ENCODE measurements at regions not wholly inside any gene's neighbourhood (a gene's known extent, or its start where the extent isn't known, plus 50 kb on each side); places are given as distances from the start of the nearest gene placed in this dataset.
"Not testable (repeated sequence)": the region's sequence is repeated elsewhere in the genome, so short reads cannot be mapped to it uniquely, and the experiment has no call there.

- no peak for DNase-seq
Measured at GRCh38 chr7:49483142-49483541, 290.3 kb upstream of the VWC2 start.

DNA sequence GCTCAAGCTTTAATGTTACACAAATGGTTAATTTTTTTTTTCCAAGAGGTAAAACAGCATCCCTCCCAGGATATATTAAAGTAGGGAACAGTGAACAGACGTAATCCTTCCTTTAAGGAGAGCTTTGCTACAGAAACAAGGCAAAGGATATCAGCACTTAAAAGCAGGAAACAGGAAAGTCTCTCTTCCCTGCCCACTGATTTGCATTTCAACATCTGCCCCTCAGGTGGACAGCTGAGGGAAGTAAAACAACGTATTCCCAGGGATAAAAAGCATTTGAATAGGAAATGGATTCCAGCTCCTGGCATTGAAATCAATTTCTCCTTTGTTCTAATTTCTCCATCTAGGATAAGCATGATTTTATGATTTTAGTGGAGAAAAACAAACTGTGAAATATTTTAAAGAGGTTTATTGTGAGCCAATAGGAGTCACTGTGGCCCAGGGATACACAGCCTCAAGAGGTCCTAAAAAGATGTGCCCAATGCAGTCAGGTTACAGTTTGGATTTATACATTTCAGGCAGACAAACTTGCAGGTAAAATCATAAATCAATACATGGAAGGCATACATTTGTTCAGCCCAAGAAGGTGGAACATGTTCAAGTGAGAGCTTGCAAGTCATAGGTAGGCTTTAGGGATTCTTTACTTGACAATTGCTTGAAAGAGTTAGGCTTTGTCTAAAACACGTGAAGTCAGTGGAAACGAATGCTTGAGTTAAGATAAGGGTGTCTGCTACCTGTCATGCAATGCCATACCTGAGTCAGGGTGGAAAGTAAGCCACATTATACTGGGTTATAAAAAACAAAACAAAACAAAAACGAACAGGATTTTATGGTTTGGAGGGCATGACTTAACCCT, 286.2 kb upstream of the VWC2 start:
- peak; percentile 9 for DNase-seq

DNA sequence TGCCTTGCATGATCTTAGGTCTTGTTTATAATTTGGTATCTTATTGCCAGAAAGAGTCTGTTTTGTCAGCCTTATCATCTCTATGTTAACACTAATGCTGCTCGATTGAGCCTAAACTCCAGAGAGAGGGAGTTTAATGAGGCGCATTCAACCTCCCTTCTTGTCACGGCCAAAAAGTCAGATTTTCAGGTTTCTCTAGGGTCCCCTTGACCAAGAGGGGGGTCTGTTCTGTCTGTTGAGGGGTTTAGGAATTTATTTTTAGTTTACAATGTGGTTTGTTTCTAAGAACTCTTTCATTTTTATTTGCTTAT, 285.7 kb upstream of the VWC2 start:
- DNase-seq: peak; percentile 67

DNA sequence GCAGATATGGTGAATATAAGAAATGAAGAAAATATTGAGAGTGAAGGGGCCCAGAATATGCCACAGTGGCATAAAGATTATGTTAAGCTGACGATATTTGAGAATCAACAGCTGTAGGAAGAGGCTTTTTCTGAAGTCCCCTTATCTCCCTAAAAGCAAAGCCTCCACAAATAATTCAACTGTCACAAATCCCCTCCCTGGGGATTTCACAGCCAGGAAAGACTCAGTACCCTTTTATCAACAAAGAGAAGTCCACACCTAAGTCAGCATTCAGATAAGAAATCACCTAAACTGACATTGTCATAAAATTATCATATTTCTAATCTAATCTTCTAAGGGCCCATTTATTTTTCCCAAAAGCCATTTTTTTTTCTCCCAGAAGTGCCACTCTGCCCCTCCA, 284.9 kb upstream of the VWC2 start:
- DNase-seq: peak; percentile 37

DNA sequence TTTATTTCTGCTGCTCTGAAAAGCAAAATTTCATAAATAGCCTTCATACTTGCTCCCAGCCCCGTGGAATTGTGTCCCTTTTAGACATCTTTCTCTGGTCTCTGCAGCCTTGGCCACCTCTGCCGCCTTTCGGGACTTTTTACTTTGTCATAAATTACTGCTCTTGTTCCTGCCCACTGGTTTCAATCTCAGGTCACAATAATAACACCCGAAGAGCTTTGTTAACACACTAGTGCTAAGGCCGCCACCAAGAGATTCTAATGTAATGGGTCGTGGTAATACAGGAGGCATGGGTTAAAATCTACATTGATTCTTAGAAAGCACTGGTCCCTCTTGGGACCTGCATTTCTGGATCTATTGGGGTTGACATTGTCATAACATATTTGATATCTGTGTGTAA, 276.0 kb upstream of the VWC2 start:
- peak; percentile 56 for DNase-seq

- no peak for DNase-seq
Measured at GRCh38 chr7:49500741-49501140, 272.7 kb upstream of the VWC2 start.

DNA sequence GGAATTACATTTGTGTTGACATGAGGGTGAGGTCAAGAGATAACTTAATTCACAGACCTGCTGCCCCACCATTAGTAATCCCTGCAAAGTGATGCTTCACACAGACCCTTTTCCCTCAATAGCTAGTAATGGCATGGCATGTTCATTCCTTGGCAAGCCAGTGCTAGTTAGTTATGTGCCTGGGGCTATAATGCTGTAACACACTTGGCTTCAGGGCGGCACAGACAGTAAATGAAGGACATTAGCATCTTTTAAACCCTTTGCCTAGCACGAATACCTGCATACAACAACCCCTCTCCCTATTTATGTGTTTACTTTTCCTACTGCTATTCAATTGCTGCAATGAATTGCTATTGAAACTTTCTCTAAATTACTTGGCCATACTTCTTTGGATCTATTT, 266.2 kb upstream of the VWC2 start:
- DNase-seq: not testable (repeated sequence)

- peak; percentile 25 for DNase-seq
Measured at GRCh38 chr7:49513911-49514310, 259.5 kb upstream of the VWC2 start.

DNA sequence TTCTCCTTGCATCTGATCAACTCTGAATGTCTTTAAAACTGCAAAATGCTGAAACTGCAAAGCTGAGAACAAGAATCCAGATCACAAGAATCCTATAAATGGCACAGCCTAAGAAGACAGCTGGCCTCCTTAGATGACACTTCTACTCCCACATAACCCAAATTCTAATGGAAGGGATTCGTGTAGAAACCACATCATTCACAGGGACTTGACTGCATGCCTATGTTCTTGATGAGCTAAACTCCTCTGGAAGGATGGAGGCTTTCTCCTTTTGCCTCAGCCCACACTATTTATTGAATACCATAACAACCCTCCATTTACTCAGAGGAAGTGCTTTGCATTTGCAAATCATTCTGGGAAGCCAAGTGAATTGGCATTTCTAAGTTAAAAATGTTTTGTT, 252.5 kb upstream of the VWC2 start:
- DNase-seq: no peak

DNA sequence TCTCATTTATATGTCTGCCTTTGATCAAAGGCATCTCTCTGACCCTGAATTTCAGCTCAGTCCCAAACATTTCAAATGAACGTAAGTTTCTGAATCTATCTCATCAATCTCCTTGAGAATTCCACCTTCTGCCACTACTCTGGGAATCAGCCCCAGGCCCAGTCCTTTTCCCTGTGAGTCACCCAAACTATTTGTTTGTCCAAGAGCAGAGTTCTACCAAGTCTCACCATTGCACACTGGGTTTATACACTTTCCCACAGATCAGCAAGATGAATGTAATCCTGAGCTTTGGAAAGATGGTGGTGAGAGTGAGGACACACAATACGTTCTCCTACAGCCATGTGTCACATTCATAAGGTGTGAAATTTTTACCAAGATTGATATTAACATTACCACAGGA, 251.3 kb upstream of the VWC2 start:
- no peak for DNase-seq

- DNase-seq: no peak
Measured at GRCh38 chr7:49523870-49524269, 249.6 kb upstream of the VWC2 start.

DNA sequence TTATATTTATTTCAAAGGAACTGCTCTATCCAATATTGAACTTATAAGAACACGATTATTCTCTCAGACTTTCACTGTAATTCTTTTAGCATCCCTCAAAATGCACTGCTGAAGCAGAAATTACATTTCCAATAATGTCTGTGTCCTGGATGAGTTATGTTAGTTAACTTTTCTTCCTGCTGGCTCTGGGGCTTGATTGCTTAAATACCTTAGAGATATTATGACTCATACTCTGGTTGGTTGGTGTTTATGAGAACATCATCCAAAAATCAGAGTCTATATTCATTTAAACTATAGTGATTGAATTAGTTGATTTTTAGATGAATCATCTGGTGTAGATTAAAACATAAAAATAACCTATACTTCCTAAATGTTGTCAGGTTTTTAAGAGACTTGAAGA, 246.3 kb upstream of the VWC2 start:
- no peak for DNase-seq

- DNase-seq: no peak
Measured at GRCh38 chr7:49530481-49530880, 243.0 kb upstream of the VWC2 start.

DNA sequence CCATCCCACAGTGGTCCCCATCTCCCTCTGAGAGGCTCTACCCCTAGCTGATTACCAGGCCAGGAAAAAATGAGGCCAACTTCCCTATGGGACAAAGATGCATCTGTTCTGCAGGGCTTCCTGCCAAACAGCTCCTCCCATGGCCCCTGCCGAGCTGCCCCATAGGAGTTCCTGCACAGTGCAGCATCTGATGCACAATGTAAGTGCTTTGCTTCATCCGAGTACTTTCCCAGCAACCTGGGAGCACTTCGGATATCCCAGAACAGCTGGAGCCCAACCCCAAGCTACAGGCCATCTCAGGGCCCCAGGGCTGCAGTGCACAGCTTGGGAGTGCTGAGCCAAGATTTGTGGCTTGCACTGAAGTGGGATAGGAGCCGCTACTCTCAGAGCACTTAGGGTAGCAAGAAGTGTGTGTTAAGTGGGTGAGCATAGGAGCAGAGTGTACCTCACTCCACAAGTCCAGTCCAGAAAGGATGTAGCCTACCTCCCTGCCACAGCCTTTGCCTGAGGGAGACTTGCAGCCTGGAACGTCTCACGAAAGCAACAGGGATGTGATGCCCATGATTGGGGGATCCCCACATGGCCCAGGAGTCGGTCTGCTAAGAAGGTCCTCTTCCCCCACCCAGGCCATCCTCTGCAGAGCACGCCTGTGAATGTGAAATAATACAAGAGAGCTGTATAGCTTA, 209.6 kb upstream of the VWC2 start:
- DNase-seq: no peak

GRCh38 chr7:49564379-49564714, 209.1 kb upstream of the VWC2 start:
- DNase-seq: no peak

GRCh38 chr7:49577576-49577975, 195.9 kb upstream of the VWC2 start:
- DNase-seq: no peak

GRCh38 chr7:49579408-49579807, 194.0 kb upstream of the VWC2 start:
- DNase-seq: no peak

DNA sequence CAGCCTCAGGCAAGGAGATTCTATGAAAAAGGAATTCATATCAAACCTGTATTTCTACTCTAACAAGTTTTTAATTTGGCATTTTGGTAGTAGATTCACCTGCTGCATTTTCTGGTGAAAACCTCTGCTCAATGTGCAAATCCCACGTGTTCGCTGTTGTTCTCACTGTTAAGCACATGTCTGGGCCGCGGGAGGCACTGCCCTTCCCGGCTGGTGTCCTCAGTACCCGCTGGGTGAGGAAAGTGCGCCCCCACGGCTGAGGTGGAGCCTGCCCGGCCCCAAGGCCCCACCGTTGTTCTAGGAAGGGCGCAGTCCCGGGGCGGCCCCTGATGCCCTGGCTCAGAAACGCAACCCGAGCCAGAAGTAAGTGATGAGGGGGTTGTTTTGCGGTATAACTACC, 193.4 kb upstream of the VWC2 start:
- DNase-seq: no peak

DNA sequence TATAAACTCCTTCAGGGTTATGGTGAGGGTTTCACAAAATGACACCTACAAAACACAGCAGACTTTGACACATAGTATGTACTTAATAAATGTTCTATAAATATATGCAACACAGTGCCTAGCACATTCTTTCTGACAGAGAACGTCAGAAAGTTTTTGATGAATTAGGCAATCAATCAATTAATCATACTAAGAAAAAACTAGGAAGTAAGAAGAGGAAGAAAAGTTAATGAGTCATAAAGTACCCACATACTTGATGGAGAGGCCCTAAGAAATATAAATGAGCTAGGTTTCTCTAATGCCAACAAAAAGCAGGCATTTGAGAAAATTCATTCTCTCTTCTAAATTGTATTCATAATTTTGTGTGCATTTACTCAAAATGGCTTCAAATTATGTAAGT, 192.7 kb upstream of the VWC2 start:
- no peak for DNase-seq

- no peak for DNase-seq
Measured at GRCh38 chr7:49583440-49583839, 190.0 kb upstream of the VWC2 start.

DNA sequence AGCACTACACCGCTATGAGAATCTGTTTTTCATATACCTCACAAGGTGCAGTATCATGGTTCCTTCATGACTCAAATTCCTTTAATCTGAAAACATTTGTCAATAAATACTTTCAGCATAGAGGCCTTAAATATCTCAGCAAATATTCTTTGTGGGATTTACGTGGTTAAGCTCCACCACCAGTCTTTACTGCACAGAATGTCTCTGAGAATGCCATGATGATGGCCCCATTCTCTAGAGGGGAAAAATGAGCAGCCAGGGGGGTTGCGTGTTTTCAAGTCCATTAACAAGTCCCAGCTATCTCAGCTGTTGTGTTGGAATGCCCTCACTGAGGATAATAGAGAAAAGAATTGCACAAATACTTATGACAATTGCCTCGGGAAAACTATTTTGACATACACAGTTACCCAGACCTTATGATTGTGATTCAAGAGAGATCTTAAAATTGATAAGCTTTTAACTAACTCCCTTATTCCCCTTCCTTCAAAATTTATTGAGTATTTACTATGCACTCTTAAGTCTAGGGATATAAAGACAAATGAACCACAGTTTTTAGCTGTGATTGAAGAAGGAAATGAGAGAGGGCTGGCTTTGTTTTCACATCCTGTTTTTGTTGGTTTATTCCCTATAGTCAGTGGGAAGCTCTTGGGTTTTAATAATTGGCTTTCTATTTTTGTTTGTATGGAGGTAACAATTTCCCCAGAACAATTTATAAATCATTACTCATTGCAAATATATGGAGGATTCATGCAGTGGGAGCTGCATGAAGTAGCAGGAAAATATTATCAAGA, 176.5 kb upstream of the VWC2 start:
- no peak for DNase-seq

- DNase-seq: no peak
Measured at GRCh38 chr7:49597805-49598204, 175.6 kb upstream of the VWC2 start.

DNA sequence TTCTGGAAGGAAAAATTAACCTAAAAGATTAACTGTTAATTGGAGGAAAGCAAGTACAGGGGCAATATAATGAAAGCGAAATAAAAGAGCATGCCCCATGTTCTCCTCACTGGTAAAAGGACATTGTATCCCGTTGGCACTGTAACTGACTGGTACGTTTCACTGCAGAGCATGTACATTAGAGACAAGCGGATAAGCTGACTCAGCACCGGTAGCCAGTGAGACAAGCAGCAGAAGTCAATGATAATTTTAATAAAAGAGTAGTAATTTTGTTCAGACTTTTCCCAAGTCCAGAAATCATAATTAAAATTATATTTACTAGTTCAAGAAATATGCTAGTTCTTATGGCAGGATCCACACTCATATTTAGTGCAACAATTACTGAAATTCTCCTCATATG, 161.5 kb upstream of the VWC2 start:
- no peak for DNase-seq

- no peak for DNase-seq
Measured at GRCh38 chr7:49613759-49614158, 159.7 kb upstream of the VWC2 start.

Data from eye (tissue), 1 donor.